ENCODE measurements at regions not wholly inside any gene's neighbourhood (a gene's known extent, or its start where the extent isn't known, plus 50 kb on each side); places are given as distances from the start of the nearest gene placed in this dataset.

GRCh38 chr3:194536871-194537637 is 50.3 kb upstream of the ATP13A3 start:
- peak; percentile 21 for DNase-seq
